HFF-Myc (cell line): ENCODE measurements at regions not wholly inside any gene's neighbourhood (a gene's known extent, or its start where the extent isn't known, plus 50 kb on each side); places are given as distances from the start of the nearest gene placed in this dataset.

Source experiments
- DNase-seq: peaks from one replicate; pipeline ENCODE4 v3.0.0-alpha.2; 2011; ENCODE audit warnings: low read depth; ENCODE audit errors: extremely low read depth
- H3K4me3 ChIP-seq: replicated peaks from 2 replicates; pipeline ENCODE4 v1.5.1; 2011; ENCODE audit warnings: low read depth, mild to moderate bottlenecking, control low read depth, low read length
- TF ChIP-seq, protein P1 (sequence below): IDR thresholded peaks from 2 replicates; pipeline ENCODE4 v1.5.1; 2012; ENCODE audit warnings: mild to moderate bottlenecking, low read depth, low read length, control low read depth; ENCODE audit errors: missing control alignments

DNA sequence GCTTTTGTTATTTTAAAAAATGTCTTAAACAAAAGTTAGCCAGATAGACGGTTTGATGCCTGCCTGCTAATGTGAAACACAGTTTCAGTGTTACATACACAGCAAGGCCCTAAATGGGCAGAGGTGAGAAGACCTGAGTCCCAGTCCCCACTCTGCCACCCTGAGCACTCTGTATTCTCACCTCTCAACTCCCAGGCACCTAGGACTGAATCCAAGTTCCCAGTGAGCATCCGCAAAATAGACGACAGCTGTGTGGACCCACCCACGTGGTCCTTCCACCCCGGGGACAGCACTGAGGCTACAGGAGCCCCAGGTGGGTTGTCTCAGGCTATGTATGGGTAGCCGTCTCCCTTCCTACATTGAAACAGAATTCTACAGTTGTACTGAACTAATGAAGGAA, 111.5 kb downstream of the RPL27A start:
- TF ChIP-seq, protein P1, sequence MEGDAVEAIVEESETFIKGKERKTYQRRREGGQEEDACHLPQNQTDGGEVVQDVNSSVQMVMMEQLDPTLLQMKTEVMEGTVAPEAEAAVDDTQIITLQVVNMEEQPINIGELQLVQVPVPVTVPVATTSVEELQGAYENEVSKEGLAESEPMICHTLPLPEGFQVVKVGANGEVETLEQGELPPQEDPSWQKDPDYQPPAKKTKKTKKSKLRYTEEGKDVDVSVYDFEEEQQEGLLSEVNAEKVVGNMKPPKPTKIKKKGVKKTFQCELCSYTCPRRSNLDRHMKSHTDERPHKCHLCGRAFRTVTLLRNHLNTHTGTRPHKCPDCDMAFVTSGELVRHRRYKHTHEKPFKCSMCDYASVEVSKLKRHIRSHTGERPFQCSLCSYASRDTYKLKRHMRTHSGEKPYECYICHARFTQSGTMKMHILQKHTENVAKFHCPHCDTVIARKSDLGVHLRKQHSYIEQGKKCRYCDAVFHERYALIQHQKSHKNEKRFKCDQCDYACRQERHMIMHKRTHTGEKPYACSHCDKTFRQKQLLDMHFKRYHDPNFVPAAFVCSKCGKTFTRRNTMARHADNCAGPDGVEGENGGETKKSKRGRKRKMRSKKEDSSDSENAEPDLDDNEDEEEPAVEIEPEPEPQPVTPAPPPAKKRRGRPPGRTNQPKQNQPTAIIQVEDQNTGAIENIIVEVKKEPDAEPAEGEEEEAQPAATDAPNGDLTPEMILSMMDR = no peak
- DNase-seq = no peak
- no peak overlapping the region for H3K4me3 ChIP-seq

DNA sequence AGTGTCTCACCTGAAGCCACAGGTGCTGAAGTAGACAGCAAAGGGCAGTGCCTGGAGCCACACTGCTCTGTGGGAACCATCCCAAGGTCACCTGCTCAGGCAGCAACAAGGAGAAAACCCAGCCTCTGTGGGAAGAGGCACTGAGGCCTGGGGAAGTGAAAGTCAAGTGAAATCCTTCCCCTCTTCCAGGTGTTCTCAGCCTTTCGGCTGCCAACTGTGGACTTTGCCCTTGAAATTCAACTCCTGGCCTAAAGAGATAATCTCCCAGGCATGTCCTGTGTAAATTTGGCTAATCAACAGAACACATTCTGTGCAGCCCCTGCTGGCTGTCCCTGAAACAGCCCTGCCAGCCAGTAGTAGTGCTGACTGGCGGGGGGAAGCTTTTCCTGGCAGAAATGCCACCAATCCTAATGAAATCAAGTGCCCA, 112.1 kb downstream of the RPL27A start:
- no peak overlapping the region for H3K4me3 ChIP-seq
- TF ChIP-seq, protein P1 = peak; percentile 24
- no peak for DNase-seq

DNA sequence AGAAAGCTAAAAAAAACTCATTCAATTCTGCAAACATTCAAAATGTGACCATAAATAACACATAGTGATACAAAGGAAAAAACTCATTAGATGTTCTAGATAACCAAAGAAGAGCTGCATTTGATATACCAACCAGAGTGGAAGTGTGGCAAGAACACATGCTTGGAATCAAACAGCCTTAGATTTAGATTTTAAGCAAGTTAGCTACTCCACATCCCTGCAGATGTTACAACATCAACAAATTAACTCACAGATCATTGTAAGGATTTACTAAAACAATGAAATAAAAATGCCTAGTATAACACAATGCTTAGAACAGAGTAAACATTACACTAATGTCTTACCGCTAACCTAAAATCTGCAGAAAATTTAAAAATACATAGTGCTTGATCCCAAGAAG, 114.0 kb upstream of the AKIP1 start:
- DNase-seq = no peak
- TF ChIP-seq, protein P1 = no peak
- no peak overlapping the region for H3K4me3 ChIP-seq

DNA sequence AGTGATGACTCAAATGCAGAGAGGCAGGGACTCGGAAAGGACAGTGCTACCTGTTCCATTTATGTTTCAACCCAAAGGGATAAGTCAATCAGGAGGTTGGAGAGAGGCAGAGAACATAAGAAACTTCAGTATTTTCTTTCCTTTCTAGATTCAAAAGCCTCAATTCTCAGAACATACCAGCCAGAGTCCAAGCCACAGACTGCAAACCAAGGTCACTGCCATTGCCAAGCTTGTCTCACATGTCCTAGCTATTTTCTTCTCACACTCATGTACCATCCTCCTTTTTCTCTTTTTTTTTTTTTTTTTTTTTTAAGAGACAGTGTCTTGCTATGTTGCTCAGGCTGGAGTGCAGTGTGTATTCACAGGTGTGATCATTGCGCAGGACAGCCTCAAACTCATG, 111.7 kb upstream of the AKIP1 start:
- no peak for DNase-seq
- no peak overlapping the region for H3K4me3 ChIP-seq
- TF ChIP-seq, protein P1 = no peak

DNA sequence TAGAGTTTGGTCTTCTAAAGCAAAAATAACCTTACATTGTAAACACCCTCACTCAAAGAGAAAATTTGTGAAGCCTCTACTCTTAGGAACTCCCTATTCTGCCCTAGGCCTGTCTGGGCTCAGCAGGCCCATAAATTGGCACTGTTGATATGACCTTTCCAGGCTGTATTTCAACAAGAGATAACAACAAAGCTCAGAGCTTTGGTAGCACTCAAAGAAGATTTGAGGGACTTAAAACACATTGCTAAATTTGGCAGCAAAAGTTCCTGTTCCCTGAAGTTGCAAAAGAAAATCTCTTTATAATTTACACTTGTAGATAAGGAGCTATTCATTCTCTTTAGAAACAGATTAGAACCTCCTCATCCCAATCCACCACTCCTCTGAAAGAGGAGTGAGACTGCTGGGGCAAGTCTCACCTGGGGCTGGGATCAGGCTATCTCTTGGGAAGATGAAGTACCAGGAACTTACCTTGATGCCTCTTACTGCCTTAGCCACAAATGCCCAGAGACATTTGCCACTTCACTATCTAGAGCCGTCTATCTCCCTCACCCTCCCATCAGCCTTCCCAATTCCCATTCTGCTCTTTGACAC, 110.4 kb upstream of the AKIP1 start:
- no peak overlapping the region for H3K4me3 ChIP-seq
- TF ChIP-seq, protein P1 = no peak
- no peak for DNase-seq

DNA sequence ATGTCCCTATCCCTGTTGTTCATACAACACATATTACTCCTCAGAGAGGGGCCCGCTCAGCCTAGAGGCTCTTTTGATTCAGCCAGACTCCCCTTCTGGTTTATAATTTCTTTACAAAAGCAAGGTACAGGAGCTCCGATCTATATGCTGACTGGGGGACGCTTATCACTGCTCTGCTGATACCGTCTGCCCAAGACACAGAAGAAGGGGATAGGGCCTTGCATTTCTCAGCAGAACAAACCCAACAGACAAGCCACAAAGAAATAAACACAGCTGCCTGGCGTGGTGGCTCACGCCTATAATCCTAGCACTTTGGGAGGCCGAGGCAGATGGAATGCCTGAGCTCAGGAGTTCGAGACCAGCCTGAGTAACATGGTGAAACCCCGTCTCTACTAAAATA, 109.9 kb upstream of the AKIP1 start:
- H3K4me3 ChIP-seq = no peak overlapping the region
- TF ChIP-seq, protein P1 = no peak
- DNase-seq = no peak

DNA sequence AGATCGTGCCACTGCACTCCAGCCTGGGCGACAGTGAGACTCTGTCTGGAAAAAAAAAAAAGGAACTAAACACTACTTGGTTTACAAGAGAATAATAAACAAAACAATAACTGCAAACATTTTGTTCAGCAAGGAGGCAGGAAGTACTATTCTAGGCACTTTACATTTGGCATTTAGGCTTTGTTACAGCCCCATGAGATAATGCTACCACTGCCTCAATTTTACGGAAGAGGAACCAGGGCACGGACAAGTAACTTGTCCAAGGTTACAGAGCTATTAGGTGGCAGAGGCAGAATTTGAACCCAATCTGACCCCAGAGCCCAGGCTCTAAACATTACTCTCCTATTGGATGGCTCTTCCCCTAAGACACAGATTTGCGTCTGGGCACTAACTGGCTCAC, 108.7 kb upstream of the AKIP1 start:
- TF ChIP-seq, protein P1 = no peak
- no peak for DNase-seq
- H3K4me3 ChIP-seq = no peak overlapping the region
